ENCODE measurements at regions not wholly inside any gene's neighbourhood (a gene's known extent, or its start where the extent isn't known, plus 50 kb on each side); places are given as distances from the start of the nearest gene placed in this dataset.
"Not testable (repeated sequence)": the region's sequence is repeated elsewhere in the genome, so short reads cannot be mapped to it uniquely, and the experiment has no call there.

- Histone ChIP-seq H3K27ac (no peak overlapping the region), H3K27me3 (no peaks in the 10 kb centered on the region), H3K4me3 (no peak overlapping the region), H3K4me1 (no peaks in the 10 kb centered on the region), H3K9me3 (no peaks in the 10 kb centered on the region), H3K36me3 (no peaks in the 10 kb centered on the region)
- TF ChIP-seq POLR2A (IDR thresholded peaks at IDR 0.05) (no peak), CTCF (IDR thresholded peaks at IDR 0.05) (no peak)
- ATAC-seq, result no peak
- intact Hi-C loops (cut with DNase I), result no loop called here
- no peak for DNase-seq
- 93% methylated on average over 1 of the region's 1 CpG for WGBS (ENCODE audit: insufficient coverage, low coverage, low lambda C conversion rate, missing lambda C conversion rate)
These were observed 713.7 kb upstream of the AADAT start for GRCh38 chr4:170803492-170803891.

- ATAC-seq (no peak), DNase-seq (no peak)
- WGBS (ENCODE audit: insufficient coverage, low coverage, low lambda C conversion rate, missing lambda C conversion rate), result 24% methylated on average over 3 of the region's 3 CpGs
- H3K27ac ChIP-seq, result no peak overlapping the region
- H3K4me3 ChIP-seq, result no peak overlapping the region
- no peaks in the 10 kb centered on the region for H3K36me3 ChIP-seq
- H3K9me3 ChIP-seq, result no peaks in the 10 kb centered on the region
- TF ChIP-seq POLR2A (IDR thresholded peaks at IDR 0.05) (no peak), CTCF (IDR thresholded peaks at IDR 0.05) (no peak)
- intact Hi-C loops (cut with DNase I), result no loop called here
- no peaks in the 10 kb centered on the region for H3K27me3 ChIP-seq
- no peaks in the 10 kb centered on the region for H3K4me1 ChIP-seq
These were observed 712.0 kb upstream of the AADAT start for GRCh38 chr4:170801771-170802170.

- Histone ChIP-seq H3K36me3 (no peaks in the 10 kb centered on the region), H3K9me3 (no peaks in the 10 kb centered on the region), H3K27ac (no peak overlapping the region), H3K4me3 (no peak overlapping the region), H3K4me1 (no peaks in the 10 kb centered on the region), H3K27me3 (no peaks in the 10 kb centered on the region)
- WGBS (ENCODE audit: insufficient coverage, low coverage, low lambda C conversion rate, missing lambda C conversion rate), result 46% methylated on average over 3 of the region's 3 CpGs
- intact Hi-C loops (cut with DNase I), result no loop called here
- no peak for ATAC-seq
- TF ChIP-seq POLR2A (IDR thresholded peaks at IDR 0.05) (no peak), CTCF (IDR thresholded peaks at IDR 0.05) (no peak)
- DNase-seq, result no peak
These were observed 704.8 kb upstream of the AADAT start for GRCh38 chr4:170794525-170794924.

GRCh38 chr4:170788540-170789051, 698.8 kb upstream of the AADAT start:
- H3K4me1 ChIP-seq; intact Hi-C loops (cut with DNase I); H3K9me3 ChIP-seq; H3K27ac ChIP-seq; H3K27me3 ChIP-seq; ATAC-seq; H3K36me3 ChIP-seq; H3K4me3 ChIP-seq: not testable (repeated sequence)
- peak in 1 of 3 donors; percentile 9 for DNase-seq
- whole genome bisulfite sequencing (ENCODE audit: insufficient coverage, low coverage, low lambda C conversion rate, missing lambda C conversion rate), result 67% methylated on average over 10 of the region's 28 CpGs

- DNase-seq (no peak), ATAC-seq (no peak)
- TF ChIP-seq POLR2A (IDR thresholded peaks at IDR 0.05), result no peak
- no peak for TF ChIP-seq CTCF (IDR thresholded peaks at IDR 0.05)
- no peaks in the 10 kb centered on the region for H3K9me3 ChIP-seq
- no peaks in the 10 kb centered on the region for H3K4me1 ChIP-seq
- WGBS (ENCODE audit: insufficient coverage, low coverage, low lambda C conversion rate, missing lambda C conversion rate), result 57% methylated on average over 3 of the region's 3 CpGs
- H3K36me3 ChIP-seq, result no peaks in the 10 kb centered on the region
- intact Hi-C loops (cut with DNase I), result no loop called here
- no peaks in the 10 kb centered on the region for H3K27me3 ChIP-seq
- no peak overlapping the region for H3K4me3 ChIP-seq
- no peak overlapping the region for H3K27ac ChIP-seq
These were observed 687.9 kb upstream of the AADAT start for GRCh38 chr4:170777663-170778062.

Data from right lobe of liver (tissue), 6 donors.